ENCODE measurements at regions not wholly inside any gene's neighbourhood (a gene's known extent, or its start where the extent isn't known, plus 50 kb on each side); places are given as distances from the start of the nearest gene placed in this dataset.

DNA sequence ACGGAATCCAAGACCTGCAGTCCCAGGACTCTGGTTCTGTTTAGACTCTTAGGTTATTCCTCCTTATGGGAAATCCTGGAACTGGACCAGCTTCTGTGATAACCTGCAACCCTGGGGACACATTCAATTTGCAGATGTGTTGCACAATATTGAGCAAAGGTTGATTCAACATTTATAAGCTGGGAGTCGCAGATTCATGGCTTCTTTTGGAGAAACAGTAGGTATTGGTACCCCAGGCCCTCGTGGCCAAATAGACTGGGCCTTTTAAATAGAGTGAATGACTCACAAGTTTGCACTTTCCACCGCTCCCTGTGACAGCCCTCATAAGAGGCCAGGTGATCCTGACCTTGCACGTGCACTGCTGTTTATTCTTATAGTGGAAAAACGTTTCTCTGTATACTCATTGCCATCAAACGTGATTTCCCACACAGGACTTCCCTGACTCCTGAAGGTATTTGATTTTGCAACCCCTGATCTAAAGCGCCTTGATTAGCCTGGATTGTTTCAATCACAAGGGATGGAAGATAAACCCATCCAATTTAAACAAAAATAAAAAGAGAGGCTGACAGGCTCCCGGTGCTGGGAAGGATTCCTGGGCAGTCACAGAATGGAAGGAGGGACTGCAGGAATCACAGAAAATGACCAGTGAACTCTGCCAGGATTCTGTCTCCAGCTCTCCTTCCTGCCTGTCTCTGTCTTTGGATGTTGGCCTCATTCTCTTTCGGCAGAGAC lies 98.0 kb downstream of the VCPKMT start:
- Histone ChIP-seq H3K9me3 (no peaks in the 10 kb centered on the region), H3K4me1 (peaks cover 14% of the 10 kb centered on the region), H3K4me3 (no peak overlapping the region), H3K36me3 (ENCODE audit: insufficient read depth in 1 of 2, low read depth in 1 of 2) (no peaks in the 10 kb centered on the region), H3K27me3 (ENCODE audit: insufficient read depth in 3 of 3, low read length in 2 of 3) (no peaks in the 10 kb centered on the region), H3K27ac (peak overlapping the region; percentile 53)
- WGBS, 3 donors = 39 to 45% (median 44%) methylated on average over 10 of the region's 10 CpGs
- TF ChIP-seq, protein P1, sequence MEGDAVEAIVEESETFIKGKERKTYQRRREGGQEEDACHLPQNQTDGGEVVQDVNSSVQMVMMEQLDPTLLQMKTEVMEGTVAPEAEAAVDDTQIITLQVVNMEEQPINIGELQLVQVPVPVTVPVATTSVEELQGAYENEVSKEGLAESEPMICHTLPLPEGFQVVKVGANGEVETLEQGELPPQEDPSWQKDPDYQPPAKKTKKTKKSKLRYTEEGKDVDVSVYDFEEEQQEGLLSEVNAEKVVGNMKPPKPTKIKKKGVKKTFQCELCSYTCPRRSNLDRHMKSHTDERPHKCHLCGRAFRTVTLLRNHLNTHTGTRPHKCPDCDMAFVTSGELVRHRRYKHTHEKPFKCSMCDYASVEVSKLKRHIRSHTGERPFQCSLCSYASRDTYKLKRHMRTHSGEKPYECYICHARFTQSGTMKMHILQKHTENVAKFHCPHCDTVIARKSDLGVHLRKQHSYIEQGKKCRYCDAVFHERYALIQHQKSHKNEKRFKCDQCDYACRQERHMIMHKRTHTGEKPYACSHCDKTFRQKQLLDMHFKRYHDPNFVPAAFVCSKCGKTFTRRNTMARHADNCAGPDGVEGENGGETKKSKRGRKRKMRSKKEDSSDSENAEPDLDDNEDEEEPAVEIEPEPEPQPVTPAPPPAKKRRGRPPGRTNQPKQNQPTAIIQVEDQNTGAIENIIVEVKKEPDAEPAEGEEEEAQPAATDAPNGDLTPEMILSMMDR (IDR thresholded peaks at IDR 0.05) = no peak
- DNase-seq = peak in 1 of 2 donors; percentile 21
- intact Hi-C loops (cut with DNase I) = no loop called here
- ATAC-seq = peak; percentile 87 to 92 (median 91)

DNA sequence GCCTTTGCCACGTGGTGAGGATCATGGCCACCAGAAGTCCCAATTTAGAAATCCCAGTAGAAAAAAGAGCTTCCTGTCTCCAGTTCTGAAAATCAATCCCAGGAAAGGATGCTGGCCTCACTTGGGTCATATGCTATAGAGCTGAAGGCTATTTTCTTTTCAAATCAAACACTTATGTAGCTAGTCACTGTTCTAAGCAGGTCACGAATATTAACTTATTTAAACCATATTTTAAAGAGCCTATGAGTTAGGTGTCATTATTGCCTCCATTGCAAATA lies 97.5 kb downstream of the VCPKMT start:
- no peaks in the 10 kb centered on the region for H3K27me3 ChIP-seq (ENCODE audit: insufficient read depth in 3 of 3, low read length in 2 of 3)
- WGBS, 3 donors = 42 to 46% (median 44%) methylated on average over 2 of the region's 2 CpGs
- no peak for DNase-seq
- TF ChIP-seq, protein P1 (IDR thresholded peaks at IDR 0.05) = no peak
- peaks cover 14% of the 10 kb centered on the region for H3K4me1 ChIP-seq
- no peak overlapping the region for H3K4me3 ChIP-seq
- H3K27ac ChIP-seq = peak overlapping the region; percentile 53
- ATAC-seq = no peak
- no peaks in the 10 kb centered on the region for H3K9me3 ChIP-seq
- no peaks in the 10 kb centered on the region for H3K36me3 ChIP-seq (ENCODE audit: insufficient read depth in 1 of 2, low read depth in 1 of 2)
- intact Hi-C loops (cut with DNase I) = no loop called here

DNA sequence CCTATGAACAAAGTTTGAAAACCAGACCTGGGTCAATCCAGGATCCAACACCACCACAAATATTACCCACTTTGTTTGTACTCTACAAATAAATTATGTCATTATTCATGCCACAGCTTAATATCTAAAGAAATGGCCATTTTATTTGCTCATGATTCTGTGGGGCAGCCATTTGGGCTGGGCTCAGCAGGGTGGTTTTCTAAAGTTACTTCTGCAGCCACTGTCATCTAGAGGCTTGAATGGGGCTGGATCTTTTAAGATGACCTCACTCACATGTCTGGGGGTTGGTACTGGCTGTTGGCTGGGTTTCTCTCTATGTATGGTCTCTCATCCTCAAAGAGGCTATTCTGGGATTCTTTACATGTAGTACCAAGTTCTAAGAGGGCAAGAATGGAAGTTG lies 96.2 kb downstream of the VCPKMT start:
- ATAC-seq = no peak
- H3K9me3 ChIP-seq = no peaks in the 10 kb centered on the region
- intact Hi-C loops (cut with DNase I) = no loop called here
- peaks cover 14% of the 10 kb centered on the region for H3K4me1 ChIP-seq
- DNase-seq = no peak
- no peak overlapping the region for H3K27ac ChIP-seq
- no peaks in the 10 kb centered on the region for H3K27me3 ChIP-seq (ENCODE audit: insufficient read depth in 3 of 3, low read length in 2 of 3)
- H3K4me3 ChIP-seq = no peak overlapping the region
- H3K36me3 ChIP-seq (ENCODE audit: insufficient read depth in 1 of 2, low read depth in 1 of 2) = no peaks in the 10 kb centered on the region
- TF ChIP-seq, protein P1 (IDR thresholded peaks at IDR 0.05) = no peak

DNA sequence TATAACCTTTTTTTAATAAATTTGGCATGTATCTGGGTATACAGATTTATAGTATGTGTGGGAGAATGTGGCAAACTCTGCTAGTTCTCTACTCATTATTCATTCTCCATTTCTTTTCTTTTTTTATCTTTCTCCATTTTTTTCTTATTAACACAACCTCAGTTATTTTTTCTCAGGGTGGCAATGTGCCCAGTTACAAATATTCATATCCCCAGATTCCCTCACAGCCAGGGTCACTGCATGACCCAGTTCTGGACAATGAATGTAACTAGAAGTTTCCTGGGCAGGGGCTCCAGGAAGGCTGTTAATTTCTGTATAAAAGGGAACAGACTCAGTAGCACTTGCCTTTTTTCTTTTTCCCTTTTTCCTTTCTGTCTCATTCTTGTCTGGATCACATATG lies 95.6 kb downstream of the VCPKMT start:
- Histone ChIP-seq H3K27ac (no peak overlapping the region), H3K9me3 (peaks cover 1% of the 10 kb centered on the region), H3K4me3 (no peak overlapping the region), H3K27me3 (ENCODE audit: insufficient read depth in 3 of 3, low read length in 2 of 3) (no peaks in the 10 kb centered on the region), H3K36me3 (ENCODE audit: insufficient read depth in 1 of 2, low read depth in 1 of 2) (no peaks in the 10 kb centered on the region), H3K4me1 (peaks cover 14% of the 10 kb centered on the region)
- TF ChIP-seq, protein P1 (IDR thresholded peaks at IDR 0.05) = no peak
- intact Hi-C loops (cut with DNase I) = no loop called here
- ATAC-seq = no peak
- no peak for DNase-seq
